ENCODE measurements at regions not wholly inside any gene's neighbourhood (a gene's known extent, or its start where the extent isn't known, plus 50 kb on each side); places are given as distances from the start of the nearest gene placed in this dataset.

DNA sequence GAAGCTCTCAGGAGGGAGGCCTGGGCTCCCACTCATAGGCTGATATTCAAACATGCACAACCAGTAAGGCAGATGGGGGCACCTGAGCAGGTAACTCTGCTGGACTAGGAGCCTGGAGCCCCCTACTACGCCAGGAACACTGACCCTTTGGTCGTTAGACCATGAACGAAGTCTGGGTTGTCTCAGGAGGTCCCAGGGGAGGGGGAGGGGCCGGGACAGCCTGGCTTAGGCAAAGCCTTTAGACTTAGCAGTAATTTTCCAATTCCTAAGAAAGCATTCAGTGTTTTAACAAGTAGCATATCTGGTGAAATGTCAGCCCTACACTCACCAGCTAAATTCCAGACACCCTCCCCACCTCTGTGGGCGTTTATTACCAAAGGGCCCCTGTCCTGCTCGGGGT is 67.4 kb upstream of the ST8SIA2 start:
- DNase-seq (ENCODE audit: low read depth) (no peak), FAIRE-seq (no peak)
- Histone ChIP-seq H3K4me3 (ENCODE audit: low read depth, low read length) (no peak overlapping the region), H3K36me3 (ENCODE audit: control insufficient read depth, insufficient read depth, low read length) (no peaks in the 10 kb centered on the region), H3K27me3 (ENCODE audit: control insufficient read depth, insufficient read depth, low read length) (no peaks in the 10 kb centered on the region)
- TF ChIP-seq, protein P1, sequence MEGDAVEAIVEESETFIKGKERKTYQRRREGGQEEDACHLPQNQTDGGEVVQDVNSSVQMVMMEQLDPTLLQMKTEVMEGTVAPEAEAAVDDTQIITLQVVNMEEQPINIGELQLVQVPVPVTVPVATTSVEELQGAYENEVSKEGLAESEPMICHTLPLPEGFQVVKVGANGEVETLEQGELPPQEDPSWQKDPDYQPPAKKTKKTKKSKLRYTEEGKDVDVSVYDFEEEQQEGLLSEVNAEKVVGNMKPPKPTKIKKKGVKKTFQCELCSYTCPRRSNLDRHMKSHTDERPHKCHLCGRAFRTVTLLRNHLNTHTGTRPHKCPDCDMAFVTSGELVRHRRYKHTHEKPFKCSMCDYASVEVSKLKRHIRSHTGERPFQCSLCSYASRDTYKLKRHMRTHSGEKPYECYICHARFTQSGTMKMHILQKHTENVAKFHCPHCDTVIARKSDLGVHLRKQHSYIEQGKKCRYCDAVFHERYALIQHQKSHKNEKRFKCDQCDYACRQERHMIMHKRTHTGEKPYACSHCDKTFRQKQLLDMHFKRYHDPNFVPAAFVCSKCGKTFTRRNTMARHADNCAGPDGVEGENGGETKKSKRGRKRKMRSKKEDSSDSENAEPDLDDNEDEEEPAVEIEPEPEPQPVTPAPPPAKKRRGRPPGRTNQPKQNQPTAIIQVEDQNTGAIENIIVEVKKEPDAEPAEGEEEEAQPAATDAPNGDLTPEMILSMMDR (IDR thresholded peaks at IDR 0.05; ENCODE audit: insufficient read depth, low read length, severe bottlenecking): no peak

DNA sequence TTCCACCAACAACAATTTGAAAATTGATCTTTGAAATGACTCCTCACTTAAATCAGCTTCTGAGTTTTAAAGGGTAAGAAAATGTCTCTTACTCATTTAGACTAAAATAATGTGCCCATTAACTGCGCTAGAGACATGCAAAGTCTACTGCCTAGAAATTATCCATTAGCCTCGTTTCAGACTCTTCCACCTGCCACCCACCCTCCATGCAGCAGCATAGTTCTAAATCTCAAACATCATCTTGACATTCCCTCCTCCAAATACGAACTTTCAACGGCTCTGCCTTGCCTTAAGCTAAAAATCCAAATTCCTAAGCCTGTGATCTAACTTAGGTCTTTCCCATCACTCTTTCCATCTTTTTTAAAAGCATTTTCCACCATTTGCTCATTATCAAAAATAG is 66.6 kb upstream of the ST8SIA2 start:
- FAIRE-seq (no peak), DNase-seq (ENCODE audit: low read depth) (no peak)
- Histone ChIP-seq H3K27me3 (ENCODE audit: control insufficient read depth, insufficient read depth, low read length) (no peaks in the 10 kb centered on the region), H3K36me3 (ENCODE audit: control insufficient read depth, insufficient read depth, low read length) (no peaks in the 10 kb centered on the region), H3K4me3 (ENCODE audit: low read depth, low read length) (no peak overlapping the region)
- TF ChIP-seq, protein P1 (IDR thresholded peaks at IDR 0.05; ENCODE audit: insufficient read depth, low read length, severe bottlenecking): no peak

DNA sequence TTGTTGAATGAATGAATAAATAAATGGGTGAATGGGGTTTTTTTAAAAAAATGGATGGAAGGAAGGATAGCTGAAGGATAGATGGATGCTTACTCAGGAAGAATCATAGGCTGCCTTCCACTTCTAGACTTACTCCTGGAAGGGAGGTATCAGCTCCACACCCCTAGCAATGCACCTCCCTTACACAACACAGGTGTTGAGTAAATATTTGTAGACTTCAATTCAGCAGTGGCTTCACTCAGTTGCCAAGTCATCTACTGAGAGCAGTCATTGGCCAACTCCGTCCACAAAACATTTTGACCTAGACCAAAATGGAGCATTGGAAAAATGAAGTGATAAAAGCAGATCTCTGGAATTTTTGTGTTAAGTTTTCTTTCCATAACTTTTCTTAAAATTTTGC is 65.5 kb upstream of the ST8SIA2 start:
- H3K27me3 ChIP-seq (ENCODE audit: control insufficient read depth, insufficient read depth, low read length): no peaks in the 10 kb centered on the region
- no peak for FAIRE-seq
- DNase-seq (ENCODE audit: low read depth): no peak
- no peak overlapping the region for H3K4me3 ChIP-seq (ENCODE audit: low read depth, low read length)
- no peaks in the 10 kb centered on the region for H3K36me3 ChIP-seq (ENCODE audit: control insufficient read depth, insufficient read depth, low read length)
- TF ChIP-seq, protein P1 (IDR thresholded peaks at IDR 0.05; ENCODE audit: insufficient read depth, low read length, severe bottlenecking): no peak

DNA sequence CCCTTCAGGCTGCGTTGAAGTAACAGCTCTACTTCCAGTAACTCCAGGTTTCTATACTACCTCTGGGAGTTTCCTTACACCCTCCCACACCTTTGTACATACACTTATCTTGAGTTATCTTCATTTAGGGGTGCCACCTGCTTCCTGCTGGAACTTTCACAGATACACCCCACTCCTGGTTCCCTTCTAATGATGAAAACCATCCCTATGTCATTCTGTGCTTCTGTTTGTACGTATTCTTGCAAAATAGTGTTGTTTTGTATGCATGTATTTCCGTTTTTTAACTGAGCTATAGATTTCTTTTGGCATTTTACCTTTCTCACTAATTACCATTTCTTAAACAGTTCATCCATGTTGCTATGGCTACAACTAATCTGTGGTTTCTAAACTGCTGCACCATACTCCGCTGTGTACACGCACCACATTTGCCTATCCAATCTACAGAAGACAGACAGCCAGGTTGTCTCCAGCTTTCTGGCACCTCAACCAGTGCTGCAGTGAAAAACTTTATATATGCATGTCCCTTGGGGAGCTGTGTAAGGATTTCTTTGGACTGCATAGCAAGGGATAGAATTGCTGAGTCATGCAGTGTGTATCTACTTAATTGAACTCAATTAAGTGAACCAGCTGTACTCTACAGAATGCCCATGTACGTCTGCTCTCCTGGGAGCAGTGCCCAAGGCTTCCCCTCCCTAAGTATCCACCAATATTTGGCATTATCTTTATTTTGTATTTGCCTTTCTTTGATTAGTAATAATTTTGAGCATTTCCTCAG is 61.4 kb upstream of the ST8SIA2 start:
- DNase-seq (ENCODE audit: low read depth): no peak
- Histone ChIP-seq H3K36me3 (ENCODE audit: control insufficient read depth, insufficient read depth, low read length) (no peaks in the 10 kb centered on the region), H3K27me3 (ENCODE audit: control insufficient read depth, insufficient read depth, low read length) (no peaks in the 10 kb centered on the region), H3K4me3 (ENCODE audit: low read depth, low read length) (no peak overlapping the region)
- no peak for FAIRE-seq
- TF ChIP-seq, protein P1 (IDR thresholded peaks at IDR 0.05; ENCODE audit: insufficient read depth, low read length, severe bottlenecking): no peak

DNA sequence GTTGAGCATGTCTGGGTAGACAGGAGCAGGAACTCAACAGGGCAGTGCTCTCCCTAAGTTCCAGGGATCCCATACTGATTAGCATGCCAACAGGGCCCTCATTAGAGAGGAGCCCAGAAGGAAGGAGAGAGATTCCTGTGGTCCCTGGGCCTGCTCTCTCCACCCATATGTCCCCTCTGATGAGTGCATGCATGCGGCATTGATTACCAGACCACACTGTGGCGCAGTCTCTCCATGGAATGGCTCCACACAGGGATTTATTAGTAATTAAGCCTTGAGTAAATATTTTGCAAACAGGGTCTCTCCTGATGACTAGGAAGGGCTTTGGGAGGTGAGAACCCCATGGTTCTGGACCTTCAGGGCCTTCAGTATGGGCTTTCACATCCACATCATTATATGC is 60.0 kb upstream of the ST8SIA2 start:
- Histone ChIP-seq H3K36me3 (ENCODE audit: control insufficient read depth, insufficient read depth, low read length) (no peaks in the 10 kb centered on the region), H3K27me3 (ENCODE audit: control insufficient read depth, insufficient read depth, low read length) (no peaks in the 10 kb centered on the region), H3K4me3 (ENCODE audit: low read depth, low read length) (no peak overlapping the region)
- TF ChIP-seq, protein P1 (IDR thresholded peaks at IDR 0.05; ENCODE audit: insufficient read depth, low read length, severe bottlenecking): no peak
- no peak for FAIRE-seq
- no peak for DNase-seq (ENCODE audit: low read depth)
